GM21423 (cell line): ENCODE measurements at regions not wholly inside any gene's neighbourhood (a gene's known extent, or its start where the extent isn't known, plus 50 kb on each side); places are given as distances from the start of the nearest gene placed in this dataset.
A peak's percentile ranks its signal among the peaks of the same experiment; 100 is the strongest.

Experiments used
- ATAC-seq: cut with Tn5 transposase; IDR thresholded peaks from one replicate; pipeline ENCODE4 v1.9.1; 2021; ENCODE audit warnings: mild to moderate bottlenecking, moderate library complexity; ENCODE audit not compliant: unreplicated experiment

DNA sequence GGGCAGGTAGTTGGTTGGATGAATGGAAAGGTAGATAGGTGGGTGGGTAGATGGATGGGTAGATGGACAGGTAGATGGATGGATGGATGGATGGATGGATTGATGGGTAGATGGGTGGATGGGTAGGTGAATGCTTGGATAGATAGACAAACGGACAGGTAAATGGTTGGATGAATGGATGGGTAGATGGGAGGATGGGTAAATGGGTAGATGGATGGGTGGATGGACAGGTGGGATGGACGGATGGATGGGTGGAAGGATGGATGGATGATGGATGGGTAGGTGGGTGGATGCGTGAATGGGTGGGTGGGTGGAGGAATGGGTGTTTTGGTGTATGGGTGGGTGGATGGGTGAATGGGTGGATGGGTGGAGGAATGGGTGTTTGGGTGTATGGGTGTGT, 50.1 kb upstream of the ASAP2 start:
- no peak for ATAC-seq

- ATAC-seq, result no peak
These were observed 52.6 kb upstream of the ASAP2 start for GRCh38 chr2:9154061-9154460.

DNA sequence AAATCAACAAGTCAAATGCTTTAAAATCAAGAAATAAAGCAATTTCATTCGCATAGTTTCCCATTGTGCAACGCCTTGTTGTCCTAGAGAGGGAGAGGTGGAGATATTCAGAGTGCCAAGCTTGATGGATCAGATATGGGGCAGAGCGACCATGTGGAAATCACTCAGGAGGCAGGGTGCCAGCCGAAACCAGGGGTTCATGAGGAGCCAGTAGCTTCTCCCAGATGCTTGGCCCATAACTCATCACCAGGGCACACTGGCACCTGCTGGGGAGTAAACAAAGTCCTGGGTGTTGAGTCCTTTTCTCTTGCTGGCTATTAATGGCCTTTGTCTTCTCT, 53.0 kb upstream of the ASAP2 start:
- ATAC-seq, result no peak

DNA sequence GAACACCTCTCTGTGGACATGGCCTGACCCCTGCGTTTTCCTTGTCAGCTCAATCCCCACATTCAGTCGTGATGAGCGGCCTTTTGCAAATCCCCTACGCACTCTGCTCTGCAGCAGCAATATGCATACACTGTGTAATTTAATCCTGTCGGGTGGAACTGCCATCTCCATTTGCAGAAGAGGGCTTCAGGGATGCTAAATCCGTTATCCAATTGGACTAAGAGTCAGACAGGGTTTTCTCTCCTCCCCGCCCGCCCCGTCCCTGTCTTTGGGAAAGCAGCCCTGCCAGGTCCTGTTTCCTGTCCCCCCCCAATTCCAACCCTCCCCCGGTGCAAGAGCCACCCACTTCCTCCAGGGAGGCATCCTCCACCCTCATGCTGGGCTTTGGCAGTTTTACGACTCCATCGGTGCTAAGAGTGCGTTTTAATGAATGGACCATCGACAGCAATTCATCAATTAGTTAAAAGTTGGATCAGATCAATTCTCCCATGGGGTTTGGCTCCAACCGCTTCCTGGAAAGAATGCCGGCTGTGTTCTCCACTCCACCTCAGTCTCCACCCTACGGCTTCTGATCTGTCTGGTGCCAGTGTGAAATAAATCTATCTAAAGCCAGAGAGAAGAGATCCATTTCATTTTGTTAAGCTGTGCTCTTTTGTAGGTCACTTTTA, 53.5 kb upstream of the ASAP2 start:
- ATAC-seq, result no peak

GRCh38 chr2:9150906-9151305, 55.7 kb upstream of the ASAP2 start:
- no peak for ATAC-seq

GRCh38 chr2:9150568-9150900, 56.1 kb upstream of the ASAP2 start:
- ATAC-seq, result no peak

DNA sequence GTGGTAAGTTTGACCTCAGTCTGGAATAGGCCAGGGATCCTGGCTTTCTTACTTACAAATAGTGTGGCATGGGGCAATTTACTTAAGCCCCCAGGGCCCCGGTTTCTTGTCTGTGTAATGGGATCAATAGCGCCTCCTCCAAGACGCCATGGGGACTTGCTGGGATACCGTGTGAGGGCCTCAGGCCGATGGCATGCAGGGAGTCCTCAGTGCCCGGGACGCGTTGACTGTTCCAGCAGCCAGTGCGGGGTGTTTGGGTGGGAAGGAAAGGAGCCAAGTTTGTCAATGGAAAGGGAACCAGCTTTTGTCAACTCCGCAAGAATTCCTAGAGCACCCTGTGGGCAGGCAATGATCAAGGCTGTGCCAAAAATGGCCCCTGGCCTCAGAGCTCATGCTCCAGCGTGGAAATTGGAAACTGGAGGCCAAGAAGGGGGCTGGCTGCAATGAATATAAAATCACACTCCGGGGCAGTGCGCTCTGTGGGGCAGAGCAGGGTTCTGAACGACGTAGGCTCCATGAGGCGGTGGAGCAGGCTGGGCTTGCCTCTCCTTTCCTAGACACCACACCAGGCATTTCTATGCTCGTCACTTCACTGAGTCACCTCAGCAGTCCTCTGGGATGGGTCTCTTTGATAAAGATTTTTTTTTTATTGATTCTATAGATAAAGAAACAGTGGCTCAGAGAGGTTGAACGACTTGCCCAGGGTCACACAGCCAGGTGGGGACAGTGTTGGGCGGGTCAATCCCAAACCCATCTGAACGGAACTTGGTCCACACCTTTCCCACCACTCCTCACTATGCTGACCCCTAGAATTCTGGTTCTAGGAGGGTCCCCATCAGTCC, 56.7 kb upstream of the ASAP2 start:
- ATAC-seq, result no peak

GRCh38 chr2:9149388-9149660, 57.3 kb upstream of the ASAP2 start:
- no peak for ATAC-seq

DNA sequence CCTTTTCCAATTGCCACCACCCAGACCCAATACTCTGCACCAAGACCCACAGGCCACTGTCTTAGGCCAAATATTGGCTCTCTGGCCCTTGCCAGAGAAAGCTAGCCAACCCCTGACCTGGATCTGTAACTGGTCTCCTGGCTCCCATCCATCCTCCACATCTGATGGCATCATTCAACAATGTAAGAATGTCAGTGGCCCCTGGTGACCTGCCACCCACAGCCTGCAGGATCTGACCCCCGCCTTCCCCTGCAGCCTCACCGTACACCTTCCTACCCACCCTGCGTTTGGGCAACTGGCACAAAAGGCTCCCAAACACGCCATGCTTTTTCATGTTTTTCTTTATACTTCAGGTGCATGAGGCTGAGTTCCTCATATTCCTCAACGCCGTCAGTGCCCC, 60.0 kb upstream of the ASAP2 start:
- ATAC-seq, result no peak

DNA sequence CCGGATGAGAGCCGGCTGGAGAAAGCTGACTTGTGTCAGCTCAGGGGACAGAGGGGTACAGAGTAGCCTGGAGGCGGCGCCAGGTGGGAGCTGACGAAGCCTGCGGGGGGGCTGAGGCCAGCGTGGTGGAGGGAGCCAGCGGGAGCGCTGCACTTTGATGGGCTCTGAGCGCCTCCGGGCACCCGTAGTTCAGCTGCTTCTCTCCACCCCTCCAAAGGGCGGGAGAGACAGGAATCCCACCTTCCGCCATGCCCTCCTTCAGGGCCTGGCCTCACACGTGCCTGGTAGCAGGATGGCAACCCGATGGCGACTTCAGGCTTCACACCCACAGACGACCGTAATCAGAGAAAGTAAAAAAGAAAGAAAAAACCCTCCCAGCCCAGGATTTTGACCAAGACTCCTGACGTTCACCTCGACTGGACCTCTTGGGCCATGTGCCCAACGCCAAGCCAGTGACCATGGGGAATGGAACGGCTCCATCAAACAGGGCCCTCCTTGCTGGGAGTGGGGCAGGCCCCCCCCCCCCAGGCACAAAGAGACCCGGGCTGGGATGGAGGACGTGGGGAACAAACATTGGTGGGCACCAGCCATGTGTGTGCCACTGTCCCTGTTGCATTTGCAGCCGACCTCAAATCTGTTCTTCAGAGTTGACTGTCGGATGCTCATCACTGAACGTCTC, 60.7 kb upstream of the ASAP2 start:
- no peak for ATAC-seq

DNA sequence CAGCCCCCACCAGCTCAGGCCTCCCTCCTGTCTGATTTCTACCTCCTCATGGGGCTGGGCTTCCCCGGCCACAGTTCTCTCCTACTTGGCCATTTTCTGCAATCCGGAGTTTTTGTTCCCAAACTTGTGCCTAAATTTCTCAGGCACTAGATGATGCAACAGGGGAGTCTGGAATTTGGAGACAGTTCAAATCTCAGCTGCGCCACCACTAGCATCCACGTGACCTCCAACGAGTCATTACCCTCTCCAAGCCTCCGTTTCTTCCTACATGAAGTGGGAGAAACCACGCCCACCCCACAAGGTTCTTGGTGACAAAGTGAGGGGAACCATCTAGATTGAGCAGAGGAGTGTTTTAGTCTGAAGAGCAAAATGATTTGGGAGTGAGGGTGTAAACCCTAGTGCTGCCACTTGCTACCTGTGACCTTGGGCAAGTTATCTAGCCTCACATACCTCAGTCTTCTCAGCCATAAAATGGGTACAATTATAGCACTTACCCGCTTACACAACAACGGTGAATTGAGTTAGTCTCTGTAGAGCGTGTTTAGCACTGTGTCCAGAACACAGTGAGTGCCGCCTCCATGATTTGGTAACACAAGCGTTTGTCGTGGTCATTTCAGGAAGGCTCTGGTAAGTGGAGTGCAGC, 61.4 kb upstream of the ASAP2 start:
- no peak for ATAC-seq

DNA sequence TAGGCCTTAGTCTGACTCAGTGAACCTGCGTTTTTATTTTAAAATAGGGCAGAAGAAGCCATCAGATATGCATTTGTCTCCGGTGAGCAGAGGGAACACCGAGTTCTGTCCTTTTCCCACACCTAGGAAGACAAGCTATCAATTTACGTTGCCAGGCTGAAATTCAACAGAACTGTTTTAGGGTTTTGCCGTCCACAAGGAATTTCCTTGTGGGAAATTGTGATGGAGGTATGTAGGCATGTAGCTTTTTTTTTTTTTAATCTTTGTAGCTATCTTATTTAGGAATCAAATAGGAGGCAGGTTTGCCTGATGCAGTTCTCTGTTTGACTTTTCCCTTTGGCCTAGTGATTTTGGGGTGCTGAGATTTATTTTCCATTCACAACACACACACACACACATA, 62.0 kb upstream of the ASAP2 start:
- no peak for ATAC-seq

GRCh38 chr2:9144046-9144445, 62.6 kb upstream of the ASAP2 start:
- no peak for ATAC-seq

GRCh38 chr2:9143264-9143815, 63.3 kb upstream of the ASAP2 start:
- ATAC-seq, result no peak

GRCh38 chr2:9142551-9143263, 63.9 kb upstream of the ASAP2 start:
- ATAC-seq, result peak; percentile 81

DNA sequence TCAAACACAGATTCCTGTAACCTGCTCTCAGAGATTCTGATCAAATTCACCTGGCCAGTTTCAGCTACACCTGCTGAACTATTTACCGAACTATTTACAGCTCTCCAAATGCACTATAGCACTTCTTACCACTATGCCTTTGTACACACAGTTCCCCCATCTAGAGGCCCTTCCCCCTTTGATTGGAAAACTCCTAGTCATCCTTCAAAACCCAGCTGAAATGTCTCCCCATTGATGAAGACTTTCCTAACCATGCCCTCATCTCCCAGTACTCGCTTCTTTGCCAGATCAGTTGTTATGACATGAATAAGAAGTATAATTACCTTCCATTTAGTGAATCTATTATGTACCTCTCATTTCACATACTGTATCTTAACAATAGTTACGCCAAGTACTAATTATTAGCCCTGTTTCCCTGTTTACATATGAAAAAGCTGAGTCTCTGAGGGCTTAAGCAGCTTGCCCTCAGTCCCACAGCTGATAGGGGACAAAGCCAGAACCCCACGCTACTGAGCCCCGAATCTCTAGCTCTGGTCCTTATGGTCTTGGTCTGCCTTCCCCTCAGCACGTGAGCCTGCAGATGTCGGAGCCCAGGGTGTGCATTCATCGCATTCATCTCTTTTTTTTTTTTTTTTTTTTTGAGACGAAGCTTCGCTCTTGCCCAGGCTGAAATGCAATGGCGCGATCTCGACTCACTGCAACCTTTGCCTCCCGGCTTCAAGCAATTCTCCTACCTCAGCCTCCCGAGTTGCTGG, 64.7 kb upstream of the ASAP2 start:
- ATAC-seq, result no peak

DNA sequence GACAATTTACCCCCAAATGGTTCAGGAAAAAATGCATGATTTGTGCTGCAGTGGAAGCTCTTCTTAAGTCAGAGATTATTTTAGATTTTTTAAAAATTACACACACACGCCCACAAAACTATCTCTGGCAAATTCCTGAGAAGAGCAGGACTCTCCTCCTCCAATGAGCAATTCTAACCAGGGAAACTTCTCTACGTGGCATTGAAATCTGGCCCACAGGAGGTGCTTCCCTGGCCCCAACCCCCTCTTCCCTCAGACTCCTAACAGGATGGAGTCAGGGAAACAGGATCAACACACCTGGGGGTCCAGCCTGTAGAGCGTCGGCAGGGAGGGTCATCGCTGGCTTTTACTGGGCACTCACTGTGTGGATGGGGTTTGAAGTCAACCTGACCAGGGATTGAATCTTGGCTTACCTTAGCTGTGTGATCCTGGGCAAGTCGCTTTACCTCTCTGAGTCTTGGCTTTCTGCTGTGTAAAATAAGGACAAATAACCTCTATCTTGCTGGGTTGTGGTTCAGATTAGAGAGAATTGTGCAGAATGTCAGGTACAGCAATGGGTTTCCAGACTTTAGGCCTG, 65.4 kb upstream of the ASAP2 start:
- ATAC-seq, result no peak

DNA sequence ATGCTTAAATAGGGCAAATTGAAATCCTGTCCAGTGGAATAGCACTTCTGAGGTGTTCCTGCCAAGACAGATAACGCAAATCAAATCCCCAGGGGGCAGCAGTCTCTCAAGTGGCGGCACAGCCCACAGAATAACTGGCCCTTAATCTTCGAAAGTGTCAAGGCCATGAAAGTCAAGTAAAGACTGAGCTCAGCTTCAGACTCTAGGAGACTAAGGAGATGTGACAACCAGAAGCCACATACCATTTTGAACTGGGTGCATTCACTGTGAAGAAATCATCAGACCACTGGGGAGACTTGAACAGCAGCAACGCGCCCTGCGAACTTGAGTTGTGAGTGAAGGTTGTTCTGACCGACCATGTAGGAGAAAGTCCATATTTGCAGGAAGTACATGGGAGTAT, 66.0 kb upstream of the ASAP2 start:
- ATAC-seq, result no peak

DNA sequence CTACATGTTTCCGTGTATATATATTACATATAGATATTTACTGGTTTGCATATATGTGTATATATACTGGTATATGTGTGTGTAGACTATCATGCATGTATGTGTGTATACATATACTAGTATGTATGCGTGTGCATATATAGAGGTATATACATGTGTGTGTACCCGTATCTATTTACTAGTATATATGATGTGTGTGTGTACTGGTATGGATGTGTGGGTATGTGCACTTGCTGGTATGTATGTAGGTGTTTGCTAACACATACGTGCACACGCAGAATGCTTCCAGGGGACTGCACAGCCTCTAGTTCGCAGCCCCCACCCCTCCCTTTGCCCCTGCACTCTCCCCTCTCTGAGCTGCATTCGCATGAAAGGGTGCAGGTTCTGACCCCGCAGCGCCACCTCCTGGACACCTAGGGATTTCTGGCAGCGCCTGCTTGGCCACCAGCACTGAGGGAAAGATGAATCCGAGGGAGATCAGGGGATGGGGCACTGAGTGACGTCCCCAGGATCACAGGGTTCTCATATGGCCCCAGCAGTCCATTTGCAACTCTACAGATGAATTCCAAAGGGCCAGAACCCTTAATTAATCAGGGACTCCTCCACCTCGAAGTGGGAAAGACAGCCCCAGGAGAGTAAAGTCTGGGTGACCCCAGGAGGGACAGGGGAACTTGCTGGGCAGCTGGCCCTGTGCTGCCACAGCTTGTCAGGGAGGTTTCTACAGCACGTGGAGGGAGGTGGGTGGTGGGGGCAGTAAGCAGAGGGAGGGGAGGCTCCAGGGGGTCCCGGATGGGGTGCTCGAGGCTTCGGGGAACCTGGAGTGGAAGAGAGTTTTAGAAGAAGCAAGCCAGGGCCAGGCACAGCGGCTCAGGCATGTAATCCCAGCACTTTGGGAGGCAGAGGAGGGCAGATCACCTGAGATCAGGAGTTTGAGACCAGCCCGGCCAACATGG, 66.8 kb upstream of the ASAP2 start:
- no peak for ATAC-seq
